Neural cell (in vitro differentiated cells): ENCODE measurements at regions not wholly inside any gene's neighbourhood (a gene's known extent, or its start where the extent isn't known, plus 50 kb on each side); places are given as distances from the start of the nearest gene placed in this dataset.
"Not testable (repeated sequence)": the region's sequence is repeated elsewhere in the genome, so short reads cannot be mapped to it uniquely, and the experiment has no call there.

Source experiments
- H2AFZ ChIP-seq: fragments of 200-600, 300-800 bp; sonication (generic), shearing (Covaris generic); 2 replicates; pipeline ENCODE4 v1.6.0; 2014; ENCODE audit warnings: low read depth, mild to moderate bottlenecking, antibody characterized with exemption, low read length, moderate library complexity
- H3F3A ChIP-seq: fragments of 200-600 bp; shearing (Covaris generic); 2 replicates; pipeline ENCODE4 v1.6.1; 2016; ENCODE audit warnings: mild to moderate bottlenecking, moderate library complexity, mixed read lengths, antibody characterized with exemption, low read length; ENCODE audit not compliant: insufficient read depth, poor library complexity, severe bottlenecking
- H3K27ac ChIP-seq: fragments of 200-600, 300-800 bp; sonication (generic), shearing (Covaris generic); 2 replicates; pipeline ENCODE4 v1.5.1; 2014; ENCODE audit warnings: mild to moderate bottlenecking, low read length, moderate library complexity
- H3K27me3 ChIP-seq: fragments of 300-800, 200-600 bp; sonication (generic), shearing (Covaris generic); 2 replicates; pipeline ENCODE4 v1.6.0; 2014; ENCODE audit warnings: mild to moderate bottlenecking, low read depth, low read length, moderate library complexity; ENCODE audit not compliant: insufficient read depth
- H3K36me3 ChIP-seq: fragments of 300-800, 200-600 bp; sonication (generic), shearing (Covaris generic); 2 replicates; pipeline ENCODE4 v1.5.1; 2014; ENCODE audit warnings: mild to moderate bottlenecking, antibody characterized with exemption, low read length, moderate library complexity; ENCODE audit not compliant: insufficient read depth
- H3K4me2 ChIP-seq: fragments of 300-800, 200-600 bp; sonication (generic), shearing (Covaris generic); 2 replicates; pipeline ENCODE4 v1.6.0; 2014; ENCODE audit warnings: mild to moderate bottlenecking, low read length
- H3K4me3 ChIP-seq: fragments of 300-800, 200-600 bp; sonication (generic), shearing (Covaris generic); 2 replicates; pipeline ENCODE4 v1.5.1; 2014; ENCODE audit warnings: mild to moderate bottlenecking, low read length, moderate library complexity
- H3K79me2 ChIP-seq: fragments of 200-600 bp; shearing (Covaris generic); replicated peaks from 2 replicates; pipeline ENCODE4 v1.6.0; 2014; ENCODE audit warnings: mild to moderate bottlenecking, low read length, moderate library complexity; ENCODE audit not compliant: insufficient read depth
- H3K9ac ChIP-seq: fragments of 300-800, 200-600 bp; sonication (generic), shearing (Covaris generic); 2 replicates; pipeline ENCODE4 v1.6.1; 2016; ENCODE audit warnings: mild to moderate bottlenecking, low read length, mixed read lengths
- H3K9me2 ChIP-seq: fragments of 200-600 bp; shearing (Covaris generic); 2 replicates; pipeline ENCODE4 v1.6.1; 2016; ENCODE audit warnings: mild to moderate bottlenecking, low read length, mixed read lengths; ENCODE audit not compliant: insufficient read depth
- H3K9me3 ChIP-seq: fragments of 200-600, 300-800 bp; sonication (generic), shearing (Covaris generic); 2 replicates; pipeline ENCODE4 v1.6.1; 2016; ENCODE audit warnings: mild to moderate bottlenecking, mixed run types, low read length, moderate library complexity, mixed read lengths
- H4K20me1 ChIP-seq: fragments of 200-600 bp; shearing (Covaris generic); 2 replicates; pipeline ENCODE4 v1.6.1; 2016; ENCODE audit warnings: mild to moderate bottlenecking, mixed run types; ENCODE audit not compliant: insufficient read depth
- EP300 ChIP-seq: fragments of 450-650 bp; conservative IDR thresholded peaks from 2 replicates; pipeline ENCODE4 v1.6.1; 2014; ENCODE audit warnings: antibody characterized with exemption, mild to moderate bottlenecking, moderate library complexity; ENCODE audit not compliant: poor library complexity, severe bottlenecking
- EZH2 ChIP-seq: fragments of 200-600, 300-800 bp; shearing (Covaris generic), sonication (generic); IDR thresholded peaks from 2 replicates; pipeline ENCODE4 v1.6.1; 2014; ENCODE audit warnings: antibody characterized with exemption, low read length, borderline replicate concordance, mild to moderate bottlenecking; ENCODE audit not compliant: insufficient read depth, poor library complexity, severe bottlenecking
- MXI1 ChIP-seq: fragments of 450-650 bp; conservative IDR thresholded peaks from 2 replicates; pipeline ENCODE4 v1.6.1; 2014; ENCODE audit warnings: antibody characterized with exemption, mild to moderate bottlenecking; ENCODE audit not compliant: poor library complexity, severe bottlenecking
- POLR2AphosphoS5 ChIP-seq: IDR thresholded peaks from 2 replicates; pipeline ENCODE4 v1.6.1; 2012
- RAD21 ChIP-seq: fragments of 450-650 bp; conservative IDR thresholded peaks from 2 replicates; pipeline ENCODE4 v1.6.1; 2014; ENCODE audit warnings: antibody characterized with exemption, mild to moderate bottlenecking, moderate library complexity
- SMC3 ChIP-seq: fragments of 450-650 bp; conservative IDR thresholded peaks from 2 replicates; pipeline ENCODE4 v1.6.1; 2014; ENCODE audit warnings: antibody characterized with exemption, mild to moderate bottlenecking, moderate library complexity; ENCODE audit not compliant: poor library complexity
- TAF1 ChIP-seq: IDR thresholded peaks from 2 replicates; pipeline ENCODE4 v1.6.1; 2012; ENCODE audit warnings: low read depth
- TF ChIP-seq, protein P1 (sequence below): IDR thresholded peaks from 2 replicates; pipeline ENCODE4 v1.6.1; 2012; ENCODE audit warnings: borderline replicate concordance
- TF ChIP-seq, protein P2 (sequence below): fragments of 450-650 bp; IDR thresholded peaks from 2 replicates; pipeline ENCODE4 v1.5.1; 2014; ENCODE audit warnings: antibody characterized with exemption, mild to moderate bottlenecking, moderate library complexity; ENCODE audit not compliant: poor library complexity, severe bottlenecking

DNA sequence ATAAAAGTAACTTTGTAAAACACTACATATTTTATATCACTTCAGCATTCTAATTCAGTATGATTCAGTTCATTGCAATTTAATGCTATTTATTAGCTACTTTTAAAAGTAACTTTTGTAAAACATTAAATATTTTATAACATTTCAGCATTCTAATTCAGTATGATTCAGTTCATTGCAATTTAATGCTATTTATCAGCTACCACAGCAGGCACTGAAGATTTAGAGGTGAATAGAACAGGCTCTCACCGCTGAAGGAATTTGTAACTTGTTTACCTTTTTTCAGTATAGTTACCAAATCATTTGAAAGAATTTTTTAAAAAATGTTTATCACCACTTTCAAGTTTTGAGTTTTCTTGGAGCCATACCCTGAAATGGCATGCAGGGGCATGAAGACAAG is 266.4 kb upstream of the DAB2 start:
- Histone ChIP-seq H3K9ac (no peak overlapping the region), H3K27ac (no peak overlapping the region), H3K9me2 (no peaks in the 10 kb centered on the region), H3K27me3 (no peaks in the 10 kb centered on the region), H3K9me3 (no peaks in the 10 kb centered on the region), H3F3A (no peaks in the 10 kb centered on the region), H3K4me2 (no peak overlapping the region), H3K4me3 (no peak overlapping the region), H2AFZ (no peak overlapping the region), H4K20me1 (no peaks in the 10 kb centered on the region), H3K79me2 (no peaks in the 10 kb centered on the region), H3K36me3 (no peaks in the 10 kb centered on the region)
- TF ChIP-seq MXI1: no peak
- TF ChIP-seq POLR2AphosphoS5: no peak
- TF ChIP-seq EZH2: no peak
- TF ChIP-seq, protein P1, sequence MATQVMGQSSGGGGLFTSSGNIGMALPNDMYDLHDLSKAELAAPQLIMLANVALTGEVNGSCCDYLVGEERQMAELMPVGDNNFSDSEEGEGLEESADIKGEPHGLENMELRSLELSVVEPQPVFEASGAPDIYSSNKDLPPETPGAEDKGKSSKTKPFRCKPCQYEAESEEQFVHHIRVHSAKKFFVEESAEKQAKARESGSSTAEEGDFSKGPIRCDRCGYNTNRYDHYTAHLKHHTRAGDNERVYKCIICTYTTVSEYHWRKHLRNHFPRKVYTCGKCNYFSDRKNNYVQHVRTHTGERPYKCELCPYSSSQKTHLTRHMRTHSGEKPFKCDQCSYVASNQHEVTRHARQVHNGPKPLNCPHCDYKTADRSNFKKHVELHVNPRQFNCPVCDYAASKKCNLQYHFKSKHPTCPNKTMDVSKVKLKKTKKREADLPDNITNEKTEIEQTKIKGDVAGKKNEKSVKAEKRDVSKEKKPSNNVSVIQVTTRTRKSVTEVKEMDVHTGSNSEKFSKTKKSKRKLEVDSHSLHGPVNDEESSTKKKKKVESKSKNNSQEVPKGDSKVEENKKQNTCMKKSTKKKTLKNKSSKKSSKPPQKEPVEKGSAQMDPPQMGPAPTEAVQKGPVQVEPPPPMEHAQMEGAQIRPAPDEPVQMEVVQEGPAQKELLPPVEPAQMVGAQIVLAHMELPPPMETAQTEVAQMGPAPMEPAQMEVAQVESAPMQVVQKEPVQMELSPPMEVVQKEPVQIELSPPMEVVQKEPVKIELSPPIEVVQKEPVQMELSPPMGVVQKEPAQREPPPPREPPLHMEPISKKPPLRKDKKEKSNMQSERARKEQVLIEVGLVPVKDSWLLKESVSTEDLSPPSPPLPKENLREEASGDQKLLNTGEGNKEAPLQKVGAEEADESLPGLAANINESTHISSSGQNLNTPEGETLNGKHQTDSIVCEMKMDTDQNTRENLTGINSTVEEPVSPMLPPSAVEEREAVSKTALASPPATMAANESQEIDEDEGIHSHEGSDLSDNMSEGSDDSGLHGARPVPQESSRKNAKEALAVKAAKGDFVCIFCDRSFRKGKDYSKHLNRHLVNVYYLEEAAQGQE: no peak
- TF ChIP-seq EP300: no peak

DNA sequence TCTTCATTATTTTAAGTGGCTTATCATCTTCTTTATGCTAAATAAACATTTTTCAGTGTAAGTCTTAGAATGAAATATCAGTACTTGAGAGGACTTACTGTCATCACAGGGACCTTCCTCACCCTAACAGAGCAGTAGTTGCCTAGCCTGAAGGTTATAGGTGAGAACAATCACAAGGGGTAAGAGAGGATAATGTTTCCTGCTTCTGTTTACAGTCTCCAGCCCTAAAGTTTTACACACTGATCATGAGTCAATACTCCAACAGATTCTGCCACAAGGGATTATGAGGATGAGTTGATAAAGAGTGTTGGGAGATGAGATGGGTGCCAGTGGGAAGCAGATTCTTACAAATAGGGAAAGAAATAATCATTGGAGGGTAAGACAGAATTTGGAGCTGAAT is 265.1 kb upstream of the DAB2 start:
- Histone ChIP-seq H4K20me1 (no peaks in the 10 kb centered on the region), H2AFZ (no peak overlapping the region), H3K9ac (no peak overlapping the region), H3K4me2 (no peak overlapping the region), H3F3A (no peaks in the 10 kb centered on the region), H3K79me2 (no peaks in the 10 kb centered on the region), H3K27ac (no peak overlapping the region), H3K36me3 (no peaks in the 10 kb centered on the region), H3K9me2 (no peaks in the 10 kb centered on the region), H3K9me3 (no peaks in the 10 kb centered on the region), H3K27me3 (no peaks in the 10 kb centered on the region), H3K4me3 (no peak overlapping the region)
- TF ChIP-seq MXI1: no peak
- TF ChIP-seq EZH2: no peak
- no peak for TF ChIP-seq POLR2AphosphoS5
- TF ChIP-seq, protein P1: no peak
- no peak for TF ChIP-seq TAF1
- TF ChIP-seq SMC3: no peak
- TF ChIP-seq, protein P2, sequence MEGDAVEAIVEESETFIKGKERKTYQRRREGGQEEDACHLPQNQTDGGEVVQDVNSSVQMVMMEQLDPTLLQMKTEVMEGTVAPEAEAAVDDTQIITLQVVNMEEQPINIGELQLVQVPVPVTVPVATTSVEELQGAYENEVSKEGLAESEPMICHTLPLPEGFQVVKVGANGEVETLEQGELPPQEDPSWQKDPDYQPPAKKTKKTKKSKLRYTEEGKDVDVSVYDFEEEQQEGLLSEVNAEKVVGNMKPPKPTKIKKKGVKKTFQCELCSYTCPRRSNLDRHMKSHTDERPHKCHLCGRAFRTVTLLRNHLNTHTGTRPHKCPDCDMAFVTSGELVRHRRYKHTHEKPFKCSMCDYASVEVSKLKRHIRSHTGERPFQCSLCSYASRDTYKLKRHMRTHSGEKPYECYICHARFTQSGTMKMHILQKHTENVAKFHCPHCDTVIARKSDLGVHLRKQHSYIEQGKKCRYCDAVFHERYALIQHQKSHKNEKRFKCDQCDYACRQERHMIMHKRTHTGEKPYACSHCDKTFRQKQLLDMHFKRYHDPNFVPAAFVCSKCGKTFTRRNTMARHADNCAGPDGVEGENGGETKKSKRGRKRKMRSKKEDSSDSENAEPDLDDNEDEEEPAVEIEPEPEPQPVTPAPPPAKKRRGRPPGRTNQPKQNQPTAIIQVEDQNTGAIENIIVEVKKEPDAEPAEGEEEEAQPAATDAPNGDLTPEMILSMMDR: no peak
- TF ChIP-seq EP300: no peak
- no peak for TF ChIP-seq RAD21

DNA sequence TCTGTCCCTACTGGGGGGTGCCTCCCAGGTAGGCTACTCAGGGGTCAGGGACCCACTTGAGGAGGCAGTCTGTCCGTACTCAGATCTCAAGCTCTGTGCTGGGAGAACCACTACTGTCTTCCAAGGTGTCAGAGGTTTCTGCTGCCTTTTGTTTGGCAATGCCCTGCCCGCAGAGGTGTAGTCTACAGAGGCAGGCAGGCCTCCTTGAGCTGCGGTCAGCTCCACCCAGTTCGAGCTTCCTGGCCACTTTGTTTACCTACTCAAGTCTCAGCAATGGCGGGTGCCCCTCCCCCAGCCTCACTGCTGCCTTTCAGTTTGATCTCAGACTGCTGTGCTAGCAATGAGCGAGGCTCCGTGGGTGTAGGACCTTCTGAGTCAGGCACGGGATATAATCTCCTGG is 263.1 kb upstream of the DAB2 start:
- H3K4me2 ChIP-seq, H2AFZ ChIP-seq, H3K36me3 ChIP-seq, H3K9ac ChIP-seq, H3K4me3 ChIP-seq, H3K27me3 ChIP-seq, H3K9me3 ChIP-seq, H3F3A ChIP-seq, H4K20me1 ChIP-seq, H3K27ac ChIP-seq, H3K79me2 ChIP-seq, H3K9me2 ChIP-seq: not testable (repeated sequence)
